ENCODE measurements at regions not wholly inside any gene's neighbourhood (a gene's known extent, or its start where the extent isn't known, plus 50 kb on each side); places are given as distances from the start of the nearest gene placed in this dataset.

- H3K36me3 ChIP-seq (ENCODE audit: control insufficient read depth in 2 of 2, insufficient read depth in 1 of 2, low read length in 2 of 2): no peaks in the 10 kb centered on the region
- no peaks in the 10 kb centered on the region for H3K4me1 ChIP-seq (ENCODE audit: control insufficient read depth, insufficient read depth, low read length)
- CTCF ChIA-PET: no interaction called here
- POLR2A ChIA-PET: no interaction called here
- no peak overlapping the region for H3K4me3 ChIP-seq (ENCODE audit: low read depth, low read length)
- no peak overlapping the region for H3K27ac ChIP-seq (ENCODE audit: extremely low read depth, low read depth, low read length)
- no peaks in the 10 kb centered on the region for H3K9me3 ChIP-seq (ENCODE audit: control insufficient read depth, insufficient read depth, low read depth, low read length)
- TF ChIP-seq ZNF654 (tag by site-specific recombination; IDR thresholded peaks at IDR 0.05; ENCODE audit: low read depth) (0 out of 2 replicates have a peak, but pooled peaks have one; percentile 8), KLF8 (tag by site-specific recombination; IDR thresholded peaks at IDR 0.05) (no peak)
These were observed 405.0 kb upstream of the SLC39A10 start for GRCh38 chr2:195252018-195252417.

- Histone ChIP-seq H3K9me3 (ENCODE audit: control insufficient read depth, insufficient read depth, low read depth, low read length) (no peaks in the 10 kb centered on the region), H3K4me3 (ENCODE audit: low read depth, low read length) (no peak overlapping the region), H3K4me1 (ENCODE audit: control insufficient read depth, insufficient read depth, low read length) (no peaks in the 10 kb centered on the region), H3K27ac (ENCODE audit: extremely low read depth, low read depth, low read length) (no peak overlapping the region), H3K36me3 (ENCODE audit: control insufficient read depth in 2 of 2, insufficient read depth in 1 of 2, low read length in 2 of 2) (no peaks in the 10 kb centered on the region)
- ChIA-PET CTCF (no interaction called here), POLR2A (no interaction called here)
- no peak for TF ChIP-seq ZNF311 (tag by site-specific recombination; IDR thresholded peaks at IDR 0.05; ENCODE audit: borderline replicate concordance)
- TF ChIP-seq ZNF211 (tag by site-specific recombination; IDR thresholded peaks at IDR 0.05; ENCODE audit: low read depth): no peak
- no peak for TF ChIP-seq ZBTB48 (tag by site-specific recombination; IDR thresholded peaks at IDR 0.05)
- TF ChIP-seq ZNF157 (tag by site-specific recombination; IDR thresholded peaks at IDR 0.05): no peak
- TF ChIP-seq ZNF214 (tag by site-specific recombination; IDR thresholded peaks at IDR 0.05; ENCODE audit: borderline replicate concordance): no peak
- TF ChIP-seq SP3 (tag by site-specific recombination; IDR thresholded peaks at IDR 0.05): no peak
- no peak for TF ChIP-seq ZFP41 (tag by site-specific recombination; IDR thresholded peaks at IDR 0.05; ENCODE audit: borderline replicate concordance)
- TF ChIP-seq ZNF398 (tag by site-specific recombination; IDR thresholded peaks at IDR 0.05): no peak
- TF ChIP-seq ZNF518A (tag by site-specific recombination; conservative IDR thresholded peaks at IDR 0.05; ENCODE audit: low read depth): no peak
- TF ChIP-seq REPIN1 (tag by site-specific recombination; IDR thresholded peaks at IDR 0.05; ENCODE audit: low read depth): no peak
- no peak for TF ChIP-seq ZNF133 (tag by site-specific recombination; IDR thresholded peaks at IDR 0.05)
- TF ChIP-seq ZNF239 (tag by site-specific recombination; IDR thresholded peaks at IDR 0.05): no peak
- TF ChIP-seq ZNF513 (tag by site-specific recombination; IDR thresholded peaks at IDR 0.05): no peak
- no peak for TF ChIP-seq ZSCAN23 (tag by site-specific recombination; IDR thresholded peaks at IDR 0.05)
- no peak for TF ChIP-seq HOXD13 (CRISPR knock-in tag; IDR thresholded peaks at IDR 0.05; ENCODE audit: borderline replicate concordance)
These were observed 405.8 kb upstream of the SLC39A10 start for GRCh38 chr2:195251214-195251613.
